CD4-positive, alpha-beta memory T cell (primary cell): ENCODE measurements at regions not wholly inside any gene's neighbourhood (a gene's known extent, or its start where the extent isn't known, plus 50 kb on each side); places are given as distances from the start of the nearest gene placed in this dataset.

Experiments
- CTCF ChIA-PET: fragments of 350-600 bp; sonication (Branson Sonifier 250); formaldehyde crosslinking; loops from one replicate; lab custom pipeline; 2021; ENCODE audit warnings: inconsistent platforms; ENCODE audit not compliant: partially characterized antibody; lab: Charles Lee
- POLR2A ChIA-PET: fragments of 350-600 bp; sonication (Branson Sonifier 250); formaldehyde crosslinking; loops from one replicate; lab custom pipeline; 2021; ENCODE audit not compliant: partially characterized antibody; lab: Charles Lee
- DNase-seq, 5 donors: peaks; one replicate each; pipeline versions ENCODE4 v3.0.0 to v3.0.0-alpha.2; 2020 to 2022; ENCODE audit warnings: mixed read lengths in 1 of 5
- H3K27ac ChIP-seq: one replicate; pipeline ENCODE4 v1.7.0; 2013; ENCODE audit warnings: low read depth, low read length
- H3K27me3 ChIP-seq: 2 replicates; pipeline ENCODE4 v1.7.0; 2013; ENCODE audit warnings: mild to moderate bottlenecking, low read length, moderate library complexity; ENCODE audit not compliant: insufficient read depth
- H3K36me3 ChIP-seq: 2 replicates; pipeline ENCODE4 v1.7.0; 2013; ENCODE audit warnings: mild to moderate bottlenecking, low read length, moderate library complexity; ENCODE audit not compliant: insufficient read depth
- H3K4me1 ChIP-seq: 2 replicates; pipeline ENCODE4 v1.7.0; 2013; ENCODE audit warnings: mild to moderate bottlenecking, low read length, moderate library complexity; ENCODE audit not compliant: insufficient read depth
- H3K4me3 ChIP-seq, 2 donors: one replicate each; pipeline ENCODE4 v1.7.0; 2013; ENCODE audit warnings: low read length in 2 of 2, mild to moderate bottlenecking in 1 of 2
- H3K9me3 ChIP-seq, 2 donors: one replicate each; pipeline ENCODE4 v1.7.0; 2013; ENCODE audit warnings: low read length in 2 of 2, control low read depth in 1 of 2; ENCODE audit not compliant: control insufficient read depth in 1 of 2
- H3K27ac Mint-ChIP-seq, 7 donors: one replicate each; pipeline ENCODE4 v1.8.0; 2020 to 2021; ENCODE audit warnings: mixed read lengths in 7 of 7, mild to moderate bottlenecking in 6 of 7, inconsistent platforms in 3 of 7, moderate library complexity in 3 of 7
- H3K27me3 Mint-ChIP-seq, 2 donors: one replicate each; pipeline ENCODE4 v1.8.0; 2020 to 2021; ENCODE audit warnings: mixed read lengths in 2 of 2
- H3K36me3 Mint-ChIP-seq, 2 donors: one replicate each; pipeline ENCODE4 v1.8.0; 2020 to 2021; ENCODE audit warnings: mixed read lengths in 2 of 2, inconsistent platforms in 1 of 2, mild to moderate bottlenecking in 1 of 2
- H3K4me1 Mint-ChIP-seq, 4 donors: one replicate each; pipeline ENCODE4 v1.8.0; 2020 to 2021; ENCODE audit warnings: mixed read lengths in 4 of 4, mild to moderate bottlenecking in 1 of 4
- H3K4me3 Mint-ChIP-seq, 8 donors: one replicate each; pipeline ENCODE4 v1.8.0; 2020 to 2021; ENCODE audit warnings: mixed read lengths in 8 of 8, mild to moderate bottlenecking in 7 of 8, moderate library complexity in 6 of 8, inconsistent platforms in 3 of 8
- H3K9me3 Mint-ChIP-seq, 8 donors: one replicate each; pipeline ENCODE4 v1.8.0; 2020 to 2021; ENCODE audit warnings: mixed read lengths in 8 of 8, mild to moderate bottlenecking in 5 of 8, inconsistent platforms in 3 of 8, moderate library complexity in 1 of 8
- intact Hi-C: fragments of 100-400 bp; cut with micrococcal nuclease; formaldehyde crosslinking; loops from one replicate; pipeline ENCODE4 v1.15.1; 2023

- H3K4me3 ChIP-seq: no peak overlapping the region
- no peak overlapping the region for H3K4me3 Mint-ChIP-seq
- H3K36me3 Mint-ChIP-seq: peaks cover 0 to 4% of the 10 kb centered on the region in 2 donors
- no peaks in the 10 kb centered on the region for H3K36me3 ChIP-seq
- H3K4me1 Mint-ChIP-seq: peaks cover 18 to 45% (median 31%) of the 10 kb centered on the region in 4 donors
- H3K9me3 ChIP-seq: peaks cover 0 to 8% of the 10 kb centered on the region in 2 donors
- intact Hi-C loops: no loop called here
- no peak overlapping the region for H3K27ac ChIP-seq
- ChIA-PET POLR2A (no interaction called here), CTCF (no interaction called here)
- no peaks in the 10 kb centered on the region for H3K27me3 ChIP-seq
- peak overlapping the region in 1 of 7 donors; percentile 80 for H3K27ac Mint-ChIP-seq
- no peaks in the 10 kb centered on the region for H3K27me3 Mint-ChIP-seq
- DNase-seq: no peak
- peaks cover 0 to 14% (median 11%) of the 10 kb centered on the region in 8 donors for H3K9me3 Mint-ChIP-seq
- peaks cover 23% of the 10 kb centered on the region for H3K4me1 ChIP-seq
These were observed 154.8 kb upstream of the ID2 start for GRCh38 chr2:8527031-8527430.

GRCh38 chr2:8527676-8528075 lies 154.2 kb upstream of the ID2 start:
- no peaks in the 10 kb centered on the region for H3K36me3 ChIP-seq
- H3K4me1 ChIP-seq: peaks cover 16% of the 10 kb centered on the region
- Mint-ChIP-seq H3K36me3 (peaks cover 0 to 4% of the 10 kb centered on the region in 2 donors), H3K27me3 (no peaks in the 10 kb centered on the region), H3K9me3 (peaks cover 0 to 20% (median 14%) of the 10 kb centered on the region in 8 donors), H3K4me3 (no peak overlapping the region), H3K4me1 (peaks cover 14 to 39% (median 25%) of the 10 kb centered on the region in 4 donors), H3K27ac (no peak overlapping the region)
- DNase-seq: no peak
- CTCF ChIA-PET: no interaction called here
- no peak overlapping the region for H3K27ac ChIP-seq
- no peak overlapping the region for H3K4me3 ChIP-seq
- peaks cover 0 to 8% of the 10 kb centered on the region in 2 donors for H3K9me3 ChIP-seq
- no peaks in the 10 kb centered on the region for H3K27me3 ChIP-seq
- POLR2A ChIA-PET: no interaction called here
- intact Hi-C loops: no loop called here

- POLR2A ChIA-PET: no interaction called here
- Histone ChIP-seq H3K36me3 (no peaks in the 10 kb centered on the region), H3K4me3 (no peak overlapping the region), H3K27ac (no peak overlapping the region), H3K27me3 (no peaks in the 10 kb centered on the region), H3K9me3 (peaks cover 0 to 8% of the 10 kb centered on the region in 2 donors), H3K4me1 (peaks cover 4% of the 10 kb centered on the region)
- CTCF ChIA-PET: no interaction called here
- peaks cover 0 to 20% (median 14%) of the 10 kb centered on the region in 8 donors for H3K9me3 Mint-ChIP-seq
- no peak overlapping the region for H3K27ac Mint-ChIP-seq
- no peak for DNase-seq
- intact Hi-C loops: no loop called here
- H3K36me3 Mint-ChIP-seq: peaks cover 0 to 4% of the 10 kb centered on the region in 2 donors
- peaks cover 3 to 27% (median 15%) of the 10 kb centered on the region in 4 donors for H3K4me1 Mint-ChIP-seq
- no peaks in the 10 kb centered on the region for H3K27me3 Mint-ChIP-seq
- no peak overlapping the region for H3K4me3 Mint-ChIP-seq
These were observed 153.0 kb upstream of the ID2 start for GRCh38 chr2:8528863-8529262.

- peaks cover 0 to 20% (median 10%) of the 10 kb centered on the region in 4 donors for H3K4me1 Mint-ChIP-seq
- peaks cover 0 to 20% (median 14%) of the 10 kb centered on the region in 8 donors for H3K9me3 Mint-ChIP-seq
- Histone ChIP-seq H3K4me3 (no peak overlapping the region), H3K36me3 (no peaks in the 10 kb centered on the region), H3K9me3 (peaks cover 0 to 8% of the 10 kb centered on the region in 2 donors), H3K4me1 (no peaks in the 10 kb centered on the region), H3K27ac (no peak overlapping the region), H3K27me3 (no peaks in the 10 kb centered on the region)
- no peak for DNase-seq
- H3K27me3 Mint-ChIP-seq: no peaks in the 10 kb centered on the region
- H3K27ac Mint-ChIP-seq: peak overlapping the region in 2 of 7 donors; percentile 22 to 45
- H3K4me3 Mint-ChIP-seq: no peak overlapping the region
- intact Hi-C loops: no loop called here
- H3K36me3 Mint-ChIP-seq: peaks cover 0 to 4% of the 10 kb centered on the region in 2 donors
- CTCF ChIA-PET: no interaction called here
- POLR2A ChIA-PET: no interaction called here
These were observed 152.1 kb upstream of the ID2 start for GRCh38 chr2:8529706-8530277.

GRCh38 chr2:8531481-8531880 lies 150.4 kb upstream of the ID2 start:
- Mint-ChIP-seq H3K9me3 (peaks cover 0 to 20% (median 14%) of the 10 kb centered on the region in 8 donors), H3K4me3 (no peak overlapping the region), H3K27me3 (no peaks in the 10 kb centered on the region), H3K36me3 (peaks cover 0 to 4% of the 10 kb centered on the region in 2 donors), H3K27ac (no peak overlapping the region), H3K4me1 (peaks cover 2 to 11% (median 8%) of the 10 kb centered on the region in 4 donors)
- Histone ChIP-seq H3K27me3 (no peaks in the 10 kb centered on the region), H3K4me3 (no peak overlapping the region), H3K4me1 (peaks cover 11% of the 10 kb centered on the region), H3K36me3 (no peaks in the 10 kb centered on the region), H3K9me3 (peaks cover 0 to 8% of the 10 kb centered on the region in 2 donors), H3K27ac (no peak overlapping the region)
- DNase-seq: no peak
- POLR2A ChIA-PET: no interaction called here
- intact Hi-C loops: no loop called here
- CTCF ChIA-PET: interaction anchor here (0.6 to 1.3 kb wide), 2 partner anchors 10 to 100 kb away, joined by 3 read pairs; no protein-coding TSS in a partner anchor

- ChIA-PET POLR2A (no interaction called here), CTCF (interaction anchor here (1.3 kb wide), 1 partner anchor 11 kb away, joined by 3 read pairs; no protein-coding TSS in a partner anchor)
These were observed 149.4 kb upstream of the ID2 start for GRCh38 chr2:8532438-8532837.

GRCh38 chr2:8533923-8534322 lies 147.9 kb upstream of the ID2 start:
- POLR2A ChIA-PET: interaction anchor here (2.1 kb wide), 1 partner anchor 12 kb away, joined by 4 read pairs; no protein-coding TSS in a partner anchor
- no peak overlapping the region for H3K27ac Mint-ChIP-seq
- no peak for DNase-seq
- peaks cover 0 to 20% (median 14%) of the 10 kb centered on the region in 8 donors for H3K9me3 Mint-ChIP-seq
- no peak overlapping the region for H3K27ac ChIP-seq
- no peaks in the 10 kb centered on the region for H3K27me3 Mint-ChIP-seq
- no peak overlapping the region for H3K4me3 ChIP-seq
- H3K4me1 Mint-ChIP-seq: peaks cover 9 to 22% (median 12%) of the 10 kb centered on the region in 4 donors
- intact Hi-C loops: no loop called here
- H3K36me3 ChIP-seq: no peaks in the 10 kb centered on the region
- CTCF ChIA-PET: interaction anchor here (1.5 kb wide), 1 partner anchor 11 kb away, joined by 3 read pairs; no protein-coding TSS in a partner anchor
- no peaks in the 10 kb centered on the region for H3K27me3 ChIP-seq
- H3K36me3 Mint-ChIP-seq: peaks cover 0 to 4% of the 10 kb centered on the region in 2 donors
- peaks cover 0 to 8% of the 10 kb centered on the region in 2 donors for H3K9me3 ChIP-seq
- peaks cover 11% of the 10 kb centered on the region for H3K4me1 ChIP-seq
- H3K4me3 Mint-ChIP-seq: no peak overlapping the region

More at GRCh38 chr2:8532438-8532837, 149.4 kb upstream of the ID2 start:
- no peaks in the 10 kb centered on the region for H3K27me3 Mint-ChIP-seq
- H3K36me3 Mint-ChIP-seq: peaks cover 0 to 4% of the 10 kb centered on the region in 2 donors
- H3K27ac Mint-ChIP-seq: peak overlapping the region in 2 of 7 donors; percentile 26 to 48
- Histone ChIP-seq H3K27ac (no peak overlapping the region), H3K9me3 (peaks cover 0 to 8% of the 10 kb centered on the region in 2 donors), H3K4me1 (peaks cover 11% of the 10 kb centered on the region), H3K27me3 (no peaks in the 10 kb centered on the region), H3K4me3 (no peak overlapping the region), H3K36me3 (no peaks in the 10 kb centered on the region)
- no peak overlapping the region for H3K4me3 Mint-ChIP-seq
- peaks cover 0 to 20% (median 14%) of the 10 kb centered on the region in 8 donors for H3K9me3 Mint-ChIP-seq
- intact Hi-C loops: no loop called here
- DNase-seq: no peak
- H3K4me1 Mint-ChIP-seq: peaks cover 4 to 15% (median 8%) of the 10 kb centered on the region in 4 donors
